COR-L47 (cell line): ENCODE measurements at regions not wholly inside any gene's neighbourhood (a gene's known extent, or its start where the extent isn't known, plus 50 kb on each side); places are given as distances from the start of the nearest gene placed in this dataset.
A peak's percentile ranks its signal among the peaks of the same experiment; 100 is the strongest.
"Not testable (repeated sequence)": the region's sequence is repeated elsewhere in the genome, so short reads cannot be mapped to it uniquely, and the experiment has no call there.

Experiments used
- DNase-seq: peaks from one replicate; lab custom pipeline; 2025; lab: John Stamatoyannopoulos, UW

DNA sequence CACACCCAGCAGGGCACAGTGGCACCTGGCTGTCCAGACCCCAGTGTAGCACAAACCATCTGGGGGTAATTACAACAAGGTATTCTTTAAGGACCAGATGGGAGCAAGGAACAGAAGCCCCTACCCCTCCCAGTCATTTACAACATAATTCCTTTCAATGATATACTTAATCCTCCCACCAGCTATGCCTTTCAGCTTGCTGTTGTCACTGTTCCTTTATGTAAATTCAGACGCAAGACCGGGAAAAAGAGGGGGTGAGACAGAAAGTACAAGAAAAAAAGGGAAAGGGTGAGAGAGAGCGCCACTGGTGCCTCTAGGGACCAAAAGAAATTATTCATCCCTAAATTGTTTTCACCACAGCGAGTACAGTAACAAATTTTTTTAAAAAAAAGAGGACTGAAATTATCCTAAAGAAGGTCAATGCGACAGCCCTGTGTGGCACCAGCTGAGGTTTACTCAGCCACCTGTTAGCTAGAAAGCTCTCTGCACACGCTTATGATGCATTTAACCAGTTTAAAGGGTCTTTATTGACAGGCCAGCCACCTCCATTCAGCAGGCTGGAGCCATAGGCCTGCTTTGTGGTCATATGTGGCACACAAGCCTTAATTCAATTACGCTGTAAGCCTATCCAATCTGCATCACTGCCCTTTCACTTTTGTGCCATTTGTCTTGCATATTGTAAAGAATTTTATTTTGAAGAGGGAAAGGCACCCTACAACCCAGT is 210.2 kb upstream of the ISL1 start:
- DNase-seq, result peak; percentile 60

DNA sequence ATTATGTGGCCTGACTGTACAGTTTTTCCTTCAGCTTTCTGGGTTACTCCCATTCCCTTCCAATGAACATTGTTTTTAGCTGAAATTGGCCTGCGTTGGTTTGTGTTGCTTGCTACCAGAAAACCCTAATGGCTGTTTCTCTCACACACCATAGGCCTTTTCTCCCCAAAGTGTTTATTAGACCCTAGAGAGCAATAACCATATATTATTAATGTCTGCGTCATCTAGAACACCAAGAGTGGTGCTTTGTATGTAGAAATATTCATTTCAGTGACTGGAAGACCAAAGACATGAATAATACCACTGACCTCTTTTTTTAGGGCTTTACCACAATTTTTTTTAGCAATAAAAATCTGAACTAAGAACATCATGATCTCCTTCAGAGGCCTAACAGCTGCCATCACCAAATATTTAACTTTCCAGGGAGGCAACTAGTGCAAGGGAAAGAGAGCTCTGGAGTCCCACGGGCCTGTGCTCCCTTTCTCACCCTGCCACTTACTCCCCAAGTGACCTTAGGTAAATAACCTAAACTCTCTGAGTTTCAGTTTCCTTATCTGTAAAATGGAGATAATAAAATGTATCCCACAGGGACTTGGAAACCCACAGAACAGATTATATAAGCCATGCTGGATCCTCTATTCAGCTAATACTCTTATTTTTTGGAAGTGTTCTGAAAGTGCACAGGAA is 201.9 kb upstream of the ISL1 start:
- DNase-seq, result no peak

DNA sequence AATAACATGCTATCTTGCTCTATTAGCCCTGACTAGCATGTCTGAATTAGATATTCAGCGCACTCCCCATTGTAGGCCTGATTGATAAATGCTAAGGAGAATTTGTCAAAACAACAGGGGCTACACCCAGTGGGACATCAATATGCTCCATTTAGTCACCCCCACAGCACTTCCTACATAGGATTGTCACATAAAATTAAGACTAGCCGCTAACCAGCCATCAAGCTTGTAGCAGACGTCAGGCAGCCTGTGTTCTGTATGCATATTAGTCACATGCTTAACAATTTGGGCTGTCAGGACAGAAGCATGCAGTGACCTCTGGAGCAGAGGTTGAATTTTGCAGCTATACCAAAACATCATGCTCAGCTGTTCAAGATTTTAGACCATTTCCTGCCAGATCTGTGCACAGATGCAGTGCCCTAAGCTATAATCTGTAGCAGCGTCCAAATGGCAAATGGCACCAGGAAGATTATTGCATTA is 197.4 kb upstream of the ISL1 start:
- no peak for DNase-seq

DNA sequence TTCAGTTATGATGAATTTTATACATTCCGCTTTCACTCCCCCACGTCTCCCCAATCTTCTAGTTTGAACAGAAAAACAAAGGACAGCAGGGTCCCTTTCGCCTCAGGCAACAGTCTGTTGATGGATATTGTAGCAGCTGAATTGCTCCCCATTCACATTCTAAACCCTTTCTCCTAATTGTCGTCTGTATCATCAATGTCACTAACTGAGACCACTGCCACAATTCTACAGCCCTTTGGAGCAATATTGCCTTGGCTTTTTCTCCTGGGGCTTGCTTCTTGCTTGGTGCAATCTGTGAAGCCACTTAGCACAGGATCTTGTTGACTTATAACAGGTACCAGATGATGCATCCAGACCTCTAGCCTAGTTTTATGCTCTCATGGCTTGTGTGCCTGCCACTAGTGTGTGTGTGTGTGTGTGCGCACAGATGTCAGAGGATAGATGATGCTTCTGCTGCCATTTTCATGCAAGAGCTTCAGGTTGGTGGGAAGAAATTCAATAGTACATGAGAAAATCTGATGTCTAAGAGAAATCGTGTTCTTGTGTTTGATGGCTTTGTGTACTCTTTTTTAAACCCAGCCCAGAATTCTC is 195.2 kb upstream of the ISL1 start:
- DNase-seq, result no peak

DNA sequence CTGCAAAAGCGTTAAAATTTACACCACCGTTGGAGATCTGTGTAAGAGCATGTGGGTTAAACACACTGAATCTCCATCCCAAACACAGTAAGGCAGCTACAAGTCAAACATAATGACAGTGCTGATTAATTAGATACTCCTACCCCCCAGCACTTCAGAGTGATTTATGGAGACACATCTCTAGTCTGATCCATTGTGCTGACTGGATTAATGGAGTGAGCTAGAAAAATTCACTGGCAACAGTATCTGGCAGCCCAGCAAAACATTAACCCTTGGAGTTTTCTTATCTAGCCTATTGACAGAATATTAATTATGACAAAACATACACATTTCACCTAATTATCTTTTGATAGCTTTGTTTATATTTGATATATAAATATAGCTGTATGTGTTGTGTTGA is 188.6 kb upstream of the ISL1 start:
- peak; percentile 8 for DNase-seq

DNA sequence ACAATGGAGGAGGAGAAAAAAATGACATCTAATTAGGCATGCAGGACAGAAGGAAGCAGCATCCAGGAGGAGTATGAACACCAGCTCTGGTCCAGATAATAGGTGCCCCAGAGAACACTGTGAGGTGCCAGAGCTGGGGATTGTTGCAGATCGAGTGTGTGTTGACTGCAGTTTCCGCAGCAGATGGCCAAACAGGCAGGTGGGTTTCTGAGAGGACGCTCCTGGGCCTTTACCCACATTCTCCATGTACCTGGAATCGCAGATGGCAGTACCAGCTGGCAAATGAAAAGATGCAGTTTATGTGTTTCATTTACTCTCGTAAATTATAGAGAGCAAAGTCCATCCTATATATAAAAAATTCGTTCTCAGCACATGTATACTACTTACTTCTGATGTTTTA is 182.2 kb upstream of the ISL1 start:
- no peak for DNase-seq

DNA sequence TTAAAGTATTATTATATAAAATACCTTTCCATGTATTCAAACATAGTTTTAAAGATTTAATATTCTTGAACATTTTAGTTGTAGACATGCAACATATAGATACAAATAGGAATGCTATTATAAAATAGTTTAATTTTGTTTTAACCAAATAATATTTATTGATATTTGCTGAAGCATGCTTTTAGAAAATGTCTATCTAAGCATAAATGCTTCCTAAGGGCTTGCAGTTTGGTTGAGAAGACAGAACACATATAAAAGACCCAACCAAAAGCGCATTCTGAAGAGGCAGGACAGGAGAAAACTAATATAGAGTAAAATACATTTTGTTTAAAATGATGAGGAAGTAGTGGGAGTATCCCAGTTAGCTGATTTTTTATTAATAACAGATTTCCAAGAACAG is 181.5 kb upstream of the ISL1 start:
- no peak for DNase-seq

DNA sequence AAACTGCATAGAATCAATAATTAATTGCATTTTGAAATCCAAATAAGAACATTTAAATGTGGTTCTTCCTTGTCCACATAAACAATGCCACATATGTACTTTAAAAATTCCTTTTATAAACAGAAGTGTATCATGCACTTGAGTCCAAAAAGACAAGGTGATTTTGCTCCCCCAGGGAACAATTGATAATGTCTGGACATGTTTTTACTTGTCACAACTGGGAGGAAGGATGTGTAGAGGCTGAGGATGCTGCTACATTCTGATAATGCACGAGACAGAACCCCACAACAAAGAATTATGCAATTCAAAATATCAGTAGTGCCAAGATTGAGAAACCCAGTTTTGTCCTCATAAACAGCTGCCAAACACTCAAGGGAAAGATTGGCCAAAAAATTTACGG is 181.1 kb upstream of the ISL1 start:
- no peak for DNase-seq

DNA sequence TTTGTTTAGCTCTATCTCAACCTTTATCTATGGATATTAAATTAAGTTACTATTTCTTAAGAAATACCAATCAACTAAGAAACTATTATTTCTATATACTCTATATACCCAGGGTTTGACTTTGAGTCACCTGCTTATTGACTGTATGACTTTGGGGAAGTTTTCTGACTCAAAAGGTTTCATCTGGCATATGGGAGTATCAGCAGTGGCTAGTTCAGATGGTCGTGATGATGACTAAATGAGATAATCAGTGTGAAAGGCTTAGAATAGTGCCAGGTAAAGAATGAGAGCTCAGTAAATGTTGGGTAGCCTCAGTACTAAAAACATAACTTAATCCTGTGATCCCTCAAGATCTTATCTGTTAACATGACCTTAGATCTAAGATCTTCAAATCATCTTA is 179.7 kb upstream of the ISL1 start:
- no peak for DNase-seq

DNA sequence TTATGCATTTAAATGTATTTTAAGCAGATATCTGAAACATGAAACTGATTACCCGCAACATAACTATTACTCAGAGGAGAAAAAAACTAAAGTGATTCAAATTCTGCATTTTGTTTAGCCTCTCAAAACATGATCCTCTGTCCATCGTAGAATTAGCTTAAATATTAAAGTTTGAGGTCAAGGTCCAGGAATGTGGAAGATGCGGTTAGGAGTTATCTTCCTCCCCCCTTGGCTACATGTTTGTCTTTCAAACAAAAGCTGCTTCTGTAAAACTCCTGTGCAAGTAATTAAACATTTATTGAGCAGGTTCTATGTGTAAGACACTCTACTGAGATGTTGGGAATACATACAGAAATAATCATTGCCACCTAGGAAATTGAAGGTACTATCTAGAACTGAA is 175.0 kb upstream of the ISL1 start:
- DNase-seq, result no peak

DNA sequence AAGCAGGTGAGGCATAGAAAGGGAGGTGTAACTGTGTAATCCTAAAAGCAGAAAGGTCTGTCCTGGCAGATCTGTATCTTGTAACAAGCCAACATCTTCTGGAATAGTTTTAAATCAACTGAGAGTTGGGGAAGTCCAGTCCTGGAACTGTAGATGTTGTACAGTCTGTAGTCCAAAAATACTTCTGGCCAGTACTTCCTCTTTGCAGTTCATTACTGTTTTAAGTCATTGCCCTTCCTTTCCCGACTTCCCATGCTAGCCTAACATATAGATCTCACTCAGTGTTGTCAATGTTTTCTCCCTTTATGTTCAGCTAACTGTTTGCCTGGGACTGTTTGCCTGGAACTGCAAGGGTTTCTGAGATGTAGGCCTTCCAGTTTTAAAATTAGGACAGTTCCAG is 168.5 kb upstream of the ISL1 start:
- DNase-seq, result no peak

DNA sequence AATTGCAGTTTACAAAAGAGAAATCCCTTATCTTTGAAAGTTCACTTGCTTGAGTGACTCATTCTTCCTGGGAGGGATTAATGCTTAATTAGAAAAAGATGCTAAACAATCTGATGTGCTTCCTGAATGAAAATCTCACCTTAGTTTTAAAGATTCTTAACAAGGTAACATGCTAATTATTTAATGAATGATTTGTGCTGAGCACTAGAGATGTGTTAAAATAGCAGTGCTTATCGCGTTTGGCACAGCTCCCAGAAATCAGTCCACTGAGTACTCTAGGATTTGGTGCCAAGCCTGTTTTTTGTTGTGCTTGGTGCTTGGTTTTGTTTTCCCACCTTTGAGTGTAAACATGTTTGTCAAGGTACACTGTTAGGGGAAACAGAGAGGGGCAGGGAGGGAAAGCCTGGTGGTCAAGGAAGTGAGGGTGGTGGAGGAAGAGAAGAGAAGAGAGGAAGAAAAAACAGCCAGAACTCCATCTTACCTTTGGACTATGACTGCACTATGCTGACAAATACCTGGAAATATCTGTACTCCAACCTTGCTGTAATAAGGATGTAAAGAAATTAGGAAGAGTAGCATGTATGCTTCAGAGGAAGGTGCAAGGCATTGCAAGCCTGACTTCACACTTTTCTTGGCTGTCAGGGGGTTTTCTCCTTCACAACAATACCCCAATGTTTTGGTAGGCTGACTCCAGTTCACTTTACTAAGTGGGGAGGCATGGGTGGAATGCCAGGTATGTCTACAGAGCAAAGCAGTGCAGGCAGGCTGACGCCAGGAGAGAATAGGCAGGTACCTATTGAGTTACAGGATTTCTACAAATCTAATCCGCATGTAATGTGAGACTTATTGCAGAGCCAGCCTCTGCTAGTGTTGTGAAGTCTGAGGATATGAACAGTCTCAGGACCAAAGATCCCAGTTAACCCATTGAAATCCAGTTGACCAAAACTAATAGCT is 157.2 kb upstream of the ISL1 start:
- peak; percentile 80 for DNase-seq

DNA sequence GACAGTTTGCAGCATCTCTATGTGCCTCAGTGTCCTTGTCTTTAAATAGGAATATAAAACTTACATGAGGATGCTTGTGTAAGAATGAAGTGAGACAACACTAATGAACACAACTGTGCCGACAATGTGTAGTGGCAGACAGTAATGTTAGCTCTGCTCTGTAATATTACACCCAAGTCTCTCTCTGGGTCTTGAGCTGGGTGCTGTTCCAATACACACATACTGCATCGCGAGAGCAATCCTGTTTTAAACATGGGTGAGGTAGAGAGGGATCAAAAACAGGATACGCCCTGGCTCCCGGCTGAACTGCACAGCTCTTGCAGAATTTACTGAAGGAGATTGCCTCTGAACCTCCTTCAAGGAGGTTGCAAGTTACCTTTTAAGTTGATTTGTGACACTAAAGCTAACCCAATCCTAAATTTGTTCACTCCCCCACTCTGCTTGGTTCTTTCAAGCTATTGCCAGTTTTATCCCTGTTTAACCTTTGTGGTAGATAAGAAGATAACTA is 155.2 kb upstream of the ISL1 start:
- no peak for DNase-seq

DNA sequence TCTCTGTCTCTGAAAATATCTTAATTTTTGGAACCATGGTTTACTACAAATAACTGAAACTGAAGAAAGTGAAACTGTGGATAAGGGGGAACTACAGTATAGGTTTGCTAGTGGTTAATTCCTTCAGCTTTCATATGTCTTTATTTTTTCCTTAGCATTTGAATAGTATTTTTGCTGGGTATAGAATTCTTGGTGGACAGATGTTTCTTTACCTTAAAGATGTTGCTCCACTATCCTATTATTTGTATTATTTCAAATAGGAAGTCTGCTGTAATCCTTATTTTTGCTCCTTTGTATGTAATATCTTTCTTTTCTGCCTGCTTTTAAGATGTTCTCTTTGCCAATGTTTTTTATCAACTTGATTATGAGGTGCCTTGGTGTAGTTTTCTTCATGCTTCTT is 152.9 kb upstream of the ISL1 start:
- no peak for DNase-seq

DNA sequence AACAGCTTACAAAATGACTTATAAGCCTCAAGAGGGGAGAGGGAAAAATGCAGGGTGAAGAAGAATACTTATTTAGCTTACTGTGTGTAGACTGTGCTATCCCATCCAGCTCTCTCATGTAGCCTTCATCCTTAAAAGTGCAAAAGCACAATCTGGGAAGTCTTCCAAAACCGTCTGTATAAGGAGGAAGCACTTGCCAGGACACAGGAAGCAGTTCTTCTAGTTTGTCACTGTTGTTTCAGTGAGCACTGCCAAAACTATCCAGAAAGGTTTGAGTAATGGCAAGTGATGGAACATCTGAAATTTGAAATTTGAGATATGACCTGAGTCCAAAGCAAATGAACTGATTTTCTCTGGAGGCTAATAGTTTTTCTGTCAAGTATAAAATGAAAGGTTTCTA is 140.8 kb upstream of the ISL1 start:
- no peak for DNase-seq

DNA sequence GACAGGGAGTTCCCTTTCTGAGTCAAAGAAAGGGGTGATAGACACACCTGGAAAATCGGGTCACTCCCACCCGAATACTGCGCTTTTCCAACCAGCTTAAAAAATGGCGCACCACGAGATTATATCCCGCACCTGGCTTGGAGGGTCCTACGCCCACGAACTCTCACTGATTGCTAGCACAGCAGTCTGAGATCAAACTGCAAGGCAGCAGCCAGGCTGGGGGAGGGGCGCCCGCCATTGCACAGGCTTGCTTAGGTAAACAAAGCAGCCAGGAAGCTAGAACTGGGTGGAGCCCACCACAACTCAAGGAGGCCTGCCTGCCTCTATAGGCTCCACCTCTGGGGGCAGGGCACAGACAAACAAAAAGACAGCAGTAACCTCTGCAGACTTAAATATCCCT is 132.3 kb upstream of the ISL1 start:
- not testable (repeated sequence) for DNase-seq

DNA sequence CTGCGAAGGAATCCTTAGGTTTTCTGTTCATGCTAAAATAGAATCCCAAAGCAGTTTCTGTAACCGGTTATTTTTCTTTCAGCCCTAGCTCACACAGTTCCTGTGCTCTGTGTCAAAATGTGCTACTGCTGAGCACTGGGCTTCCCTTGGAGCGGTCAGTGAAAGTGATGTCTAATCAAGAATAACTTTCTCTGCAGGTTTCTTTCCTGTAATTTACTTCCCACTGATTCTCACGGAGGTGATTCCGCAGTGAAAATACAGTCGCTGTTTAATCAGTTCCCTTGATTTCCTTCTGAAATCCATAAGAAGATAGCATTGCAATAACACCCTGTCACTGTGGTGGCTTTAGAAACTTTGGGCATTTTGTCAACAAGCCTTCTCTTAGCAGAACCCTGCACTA is 112.0 kb upstream of the ISL1 start:
- DNase-seq, result no peak

DNA sequence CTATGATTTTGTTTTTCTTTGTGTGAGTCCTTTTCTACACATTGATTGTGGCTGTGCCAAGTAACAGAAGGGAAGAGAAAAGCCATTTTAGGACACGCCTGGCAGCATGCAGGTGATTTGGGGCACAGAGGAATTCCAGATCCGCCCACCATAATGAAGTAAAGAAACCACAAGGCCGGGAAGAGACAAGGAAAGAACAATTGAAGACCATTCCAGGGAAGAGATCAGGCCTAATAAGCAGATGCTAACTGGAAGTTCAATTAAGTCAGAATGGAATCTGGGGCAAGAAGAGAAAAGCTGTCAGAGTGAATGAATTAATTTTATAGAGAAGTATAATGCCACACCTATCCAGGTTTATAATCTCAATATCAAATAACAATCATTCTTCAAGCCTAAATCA is 110.2 kb upstream of the ISL1 start:
- DNase-seq, result no peak

DNA sequence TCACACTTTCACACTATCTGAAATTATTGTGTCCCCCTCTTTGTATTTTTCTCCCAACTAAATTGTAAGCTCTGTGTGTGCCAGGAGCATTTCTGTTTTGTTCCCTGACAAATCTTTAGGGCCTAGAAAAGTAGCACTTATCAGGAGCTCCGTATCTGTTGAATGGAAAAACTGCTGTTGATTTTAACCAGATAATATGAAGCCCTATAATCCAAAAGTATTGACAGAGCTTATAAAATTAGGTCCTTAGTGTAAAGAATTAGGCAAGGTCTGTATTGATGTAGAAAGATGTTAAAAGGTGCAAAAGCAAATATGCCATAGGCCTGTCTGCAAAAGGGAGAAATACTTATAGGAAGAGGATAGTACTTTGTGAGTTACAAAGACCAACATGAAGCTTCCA is 109.4 kb upstream of the ISL1 start:
- DNase-seq, result no peak

DNA sequence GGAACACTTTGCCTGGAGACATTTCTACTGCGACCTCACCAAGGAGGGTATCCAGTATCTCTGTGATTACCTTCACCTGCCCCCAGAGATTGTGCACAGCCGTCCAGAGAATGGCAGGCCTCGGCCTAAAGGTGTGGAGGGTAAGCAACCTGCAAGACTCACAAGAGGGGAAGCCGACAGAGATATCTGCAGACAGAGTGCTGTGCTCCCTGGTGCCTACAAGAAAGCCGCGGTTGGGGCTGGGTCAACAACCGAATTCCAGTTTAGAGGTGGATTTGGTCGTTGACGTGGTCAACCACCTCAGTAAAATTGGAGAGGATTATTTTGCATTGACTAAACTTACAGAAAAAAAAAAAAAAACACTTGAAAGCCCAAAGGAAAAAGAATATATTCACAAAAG is 107.8 kb upstream of the ISL1 start:
- DNase-seq, result no peak

DNA sequence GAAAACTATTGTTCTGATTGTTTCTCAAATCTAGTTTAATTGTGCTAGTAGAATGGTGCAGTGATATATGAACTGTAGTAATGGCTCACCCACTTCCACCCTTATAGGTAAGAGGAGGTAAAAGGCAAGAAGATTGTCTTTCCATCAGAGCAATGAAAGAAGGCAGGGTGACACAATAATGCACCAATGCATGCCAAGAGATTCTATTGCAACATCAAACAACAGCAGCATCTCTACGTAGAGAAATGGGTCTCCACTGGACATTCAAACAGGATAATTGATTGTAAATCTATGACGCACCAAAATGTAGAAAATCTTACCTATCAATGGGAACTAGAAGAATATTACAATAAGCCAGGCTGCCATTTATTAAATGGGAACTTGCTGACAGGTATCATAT is 107.0 kb upstream of the ISL1 start:
- DNase-seq, result no peak

DNA sequence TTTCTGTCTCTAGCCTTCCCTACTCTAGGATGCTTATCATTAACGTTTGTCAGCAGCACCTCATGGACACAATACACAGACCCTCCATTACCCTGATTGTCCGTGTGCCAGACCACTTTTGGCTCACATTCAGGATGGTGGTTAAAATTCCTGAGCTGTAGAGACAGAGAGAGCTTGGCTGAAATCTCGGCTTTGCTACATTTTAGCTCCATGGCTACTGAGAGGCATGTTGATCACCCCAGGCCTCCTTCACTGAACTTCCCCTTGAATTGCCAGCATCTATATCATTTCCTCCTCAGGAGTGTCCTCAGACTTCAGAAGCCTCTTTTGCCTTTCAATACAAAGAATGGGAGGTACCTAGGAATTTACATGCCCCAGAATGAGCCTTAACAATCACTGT is 104.7 kb upstream of the ISL1 start:
- DNase-seq, result no peak
